ENCODE measurements at regions not wholly inside any gene's neighbourhood (a gene's known extent, or its start where the extent isn't known, plus 50 kb on each side); places are given as distances from the start of the nearest gene placed in this dataset.

GRCh38 chrX:42246814-42247213 is 323.5 kb upstream of the CASK start:
- TF ChIP-seq CTCF (IDR thresholded peaks at IDR 0.05 in 2 of 3, conservative IDR thresholded peaks at IDR 0.05 in 1 of 3; ENCODE audit: borderline replicate concordance in 1 of 3, insufficient read depth in 1 of 3, low read depth in 2 of 3, low read length in 2 of 3): no peak
- no peak for TF ChIP-seq ZNF274 (IDR thresholded peaks at IDR 0.05; ENCODE audit: low read depth, low read length)
- no peak for TF ChIP-seq POLR2A (IDR thresholded peaks at IDR 0.05; ENCODE audit: borderline replicate concordance, extremely low read depth, insufficient read depth, insufficient read length)
- no peak for TF ChIP-seq CBX3 (IDR thresholded peaks at IDR 0.05; ENCODE audit: low read depth)

Measured in HCT116 (cell line).